ENCODE measurements at regions not wholly inside any gene's neighbourhood (a gene's known extent, or its start where the extent isn't known, plus 50 kb on each side); places are given as distances from the start of the nearest gene placed in this dataset.

DNA sequence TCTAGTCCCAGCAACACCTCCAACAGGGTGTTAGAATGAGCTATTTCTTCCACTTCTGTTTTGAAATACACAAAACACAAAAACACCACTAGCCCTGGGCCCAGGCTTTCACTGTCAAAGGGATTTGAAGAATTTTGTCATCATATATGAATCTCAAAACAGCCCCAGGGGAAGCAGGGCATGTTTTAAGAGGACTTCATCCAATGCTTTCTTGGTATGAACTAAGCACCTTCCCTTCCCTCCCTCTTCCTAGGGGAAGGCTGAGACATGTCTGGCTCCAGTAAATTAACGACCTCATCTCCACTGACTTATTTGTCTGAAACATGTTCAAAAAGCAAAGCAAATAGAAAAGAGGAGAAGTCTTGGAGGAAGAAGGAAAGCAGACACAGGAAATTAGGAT, 75.7 kb upstream of the INCENP start:
- no peaks in the 10 kb centered on the region for H3K9me3 ChIP-seq (ENCODE audit: low read depth, low read length)
- H3K4me1 ChIP-seq (ENCODE audit: insufficient read depth, low read length): no peaks in the 10 kb centered on the region
- no peak overlapping the region for H3K4me3 ChIP-seq (ENCODE audit: low read length)
- no peaks in the 10 kb centered on the region for H3K27me3 ChIP-seq (ENCODE audit: insufficient read depth, low read length)

DNA sequence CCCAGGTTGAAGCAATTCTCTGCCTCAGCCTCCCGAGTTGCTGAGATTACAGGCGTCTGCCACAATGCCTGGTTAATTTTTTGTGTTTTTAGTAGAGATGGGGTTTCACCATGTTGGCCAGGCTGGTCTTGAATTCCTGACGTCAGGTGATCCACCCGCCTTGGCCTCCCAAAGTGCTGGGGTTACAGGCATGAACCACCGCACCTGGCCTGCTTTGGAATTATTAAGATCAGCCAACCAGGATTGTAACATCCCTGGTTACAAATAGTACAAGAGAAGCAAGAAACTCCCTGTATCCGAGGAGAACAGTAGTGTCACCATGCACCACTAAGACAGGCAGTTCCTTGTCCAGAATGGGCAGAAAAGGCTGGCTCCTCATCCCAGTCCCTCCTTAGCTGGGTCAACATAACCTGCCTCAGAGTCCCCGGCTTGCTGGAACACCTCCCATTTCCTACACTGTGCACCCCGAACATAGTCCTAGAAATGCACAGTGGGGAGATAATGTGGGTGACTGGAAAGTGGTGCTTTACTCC, 77.2 kb upstream of the INCENP start:
- no peak overlapping the region for H3K4me3 ChIP-seq (ENCODE audit: low read length)
- no peaks in the 10 kb centered on the region for H3K27me3 ChIP-seq (ENCODE audit: insufficient read depth, low read length)
- H3K4me1 ChIP-seq (ENCODE audit: insufficient read depth, low read length): peaks cover 6% of the 10 kb centered on the region
- H3K9me3 ChIP-seq (ENCODE audit: low read depth, low read length): no peaks in the 10 kb centered on the region

DNA sequence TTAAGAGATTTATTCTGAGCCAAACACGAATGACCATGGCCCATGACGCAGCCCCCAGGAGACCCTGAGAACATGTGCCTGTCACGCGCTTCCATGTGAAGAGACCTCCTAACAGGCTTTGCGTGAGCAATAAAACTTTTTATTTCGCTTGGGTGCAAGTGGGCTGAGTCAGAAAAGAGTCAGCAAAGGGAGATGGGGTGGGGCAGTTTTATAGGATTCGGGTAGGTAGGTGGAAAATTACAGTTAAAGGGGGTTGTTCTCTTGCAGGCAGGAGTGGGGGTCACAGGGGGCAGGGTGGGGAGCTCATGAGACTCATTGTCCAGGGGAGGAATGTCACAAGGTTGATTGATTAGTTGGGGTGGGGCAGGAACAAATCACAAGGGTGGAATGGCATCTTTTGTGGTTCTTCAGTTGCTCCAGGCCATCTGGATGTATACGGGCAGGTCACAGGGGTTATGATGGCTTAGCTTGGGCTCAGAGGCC, 77.2 kb upstream of the FTH1 start:
- Histone ChIP-seq H3K4me1 (ENCODE audit: insufficient read depth, low read length) (peaks cover 6% of the 10 kb centered on the region), H3K4me3 (ENCODE audit: low read length) (no peak overlapping the region), H3K27me3 (ENCODE audit: insufficient read depth, low read length) (no peaks in the 10 kb centered on the region), H3K9me3 (ENCODE audit: low read depth, low read length) (no peaks in the 10 kb centered on the region)

DNA sequence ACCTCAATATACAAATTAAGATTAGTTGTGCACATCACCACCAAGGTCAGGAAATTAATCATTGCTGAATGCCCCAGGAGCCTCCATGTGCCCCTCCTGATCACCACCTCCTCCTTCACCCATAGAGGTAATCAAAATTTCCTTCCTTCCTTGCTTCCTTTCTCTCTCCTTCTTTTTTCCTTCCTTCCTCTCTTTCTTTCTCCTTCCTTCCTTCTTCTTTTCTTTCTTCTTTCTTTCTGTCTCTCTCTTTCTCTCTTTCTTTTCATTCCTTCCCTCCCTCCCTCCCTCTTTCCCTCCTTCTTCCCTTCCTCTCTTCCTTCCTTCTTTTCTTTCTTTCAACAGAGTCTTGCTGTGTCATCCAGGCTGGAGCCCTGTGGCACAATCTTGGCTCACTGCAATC, 67.9 kb upstream of the FTH1 start:
- no peaks in the 10 kb centered on the region for H3K9me3 ChIP-seq (ENCODE audit: low read depth, low read length)
- H3K4me3 ChIP-seq (ENCODE audit: low read length): no peak overlapping the region
- peaks cover 22% of the 10 kb centered on the region for H3K4me1 ChIP-seq (ENCODE audit: insufficient read depth, low read length)
- no peaks in the 10 kb centered on the region for H3K27me3 ChIP-seq (ENCODE audit: insufficient read depth, low read length)

DNA sequence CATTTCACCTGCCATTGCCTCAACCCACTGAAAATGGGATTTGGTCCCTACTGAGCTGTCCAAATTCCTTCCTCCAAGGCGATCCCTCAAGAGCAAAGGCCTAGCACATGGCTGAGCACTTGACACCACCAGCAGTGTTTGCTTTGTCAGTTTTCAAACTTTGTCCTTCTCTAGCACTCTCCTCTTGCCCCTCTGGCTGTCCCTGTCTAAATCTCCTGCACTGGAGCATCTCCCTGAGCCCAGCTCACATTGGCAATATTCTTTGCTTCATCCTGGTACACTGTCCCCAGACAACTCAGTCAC, 66.6 kb upstream of the FTH1 start:
- no peaks in the 10 kb centered on the region for H3K9me3 ChIP-seq (ENCODE audit: low read depth, low read length)
- no peaks in the 10 kb centered on the region for H3K27me3 ChIP-seq (ENCODE audit: insufficient read depth, low read length)
- H3K4me3 ChIP-seq (ENCODE audit: low read length): no peak overlapping the region
- H3K4me1 ChIP-seq (ENCODE audit: insufficient read depth, low read length): peaks cover 22% of the 10 kb centered on the region

DNA sequence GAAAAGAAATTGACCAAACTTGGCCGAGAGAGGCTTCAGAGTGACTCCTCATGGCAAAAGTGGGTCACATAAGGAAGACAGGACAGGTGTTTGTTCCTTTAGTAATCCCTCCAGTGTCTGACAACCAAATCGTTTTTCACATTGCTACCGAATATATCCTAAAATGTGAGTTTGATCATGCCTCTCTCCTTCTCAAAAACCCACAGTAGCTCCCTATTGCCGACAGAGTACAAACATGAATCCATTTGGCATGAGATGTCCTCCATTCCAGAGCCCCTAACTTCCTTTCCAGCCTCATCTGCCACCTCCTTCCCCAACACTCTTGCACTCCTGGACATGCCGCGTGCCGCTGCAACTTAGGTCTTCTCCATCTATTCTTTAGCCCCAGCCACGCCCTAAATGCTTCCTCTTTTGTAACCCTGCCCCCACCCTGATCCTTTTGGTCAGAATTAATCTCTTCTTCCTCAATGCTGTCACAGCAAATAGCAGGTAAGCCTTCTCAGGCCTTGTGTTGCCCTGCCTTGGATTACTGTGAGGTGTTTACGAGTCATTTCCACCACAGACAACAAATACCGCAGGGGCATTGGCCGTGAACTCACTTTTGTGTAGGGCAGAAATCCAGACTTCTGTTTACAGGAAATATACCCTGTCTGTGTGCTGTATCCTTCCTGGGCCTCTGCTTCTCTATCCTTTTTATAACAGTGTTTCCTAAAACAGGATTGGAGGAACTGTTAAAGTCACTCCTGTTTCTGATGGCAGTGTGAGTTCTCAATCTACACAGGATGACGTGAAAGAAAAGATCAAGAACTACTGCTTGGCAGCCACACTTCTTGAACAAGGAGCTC, 66.0 kb upstream of the FTH1 start:
- Histone ChIP-seq H3K9me3 (ENCODE audit: low read depth, low read length) (no peaks in the 10 kb centered on the region), H3K4me3 (ENCODE audit: low read length) (no peak overlapping the region), H3K27me3 (ENCODE audit: insufficient read depth, low read length) (no peaks in the 10 kb centered on the region), H3K4me1 (ENCODE audit: insufficient read depth, low read length) (peaks cover 22% of the 10 kb centered on the region)

DNA sequence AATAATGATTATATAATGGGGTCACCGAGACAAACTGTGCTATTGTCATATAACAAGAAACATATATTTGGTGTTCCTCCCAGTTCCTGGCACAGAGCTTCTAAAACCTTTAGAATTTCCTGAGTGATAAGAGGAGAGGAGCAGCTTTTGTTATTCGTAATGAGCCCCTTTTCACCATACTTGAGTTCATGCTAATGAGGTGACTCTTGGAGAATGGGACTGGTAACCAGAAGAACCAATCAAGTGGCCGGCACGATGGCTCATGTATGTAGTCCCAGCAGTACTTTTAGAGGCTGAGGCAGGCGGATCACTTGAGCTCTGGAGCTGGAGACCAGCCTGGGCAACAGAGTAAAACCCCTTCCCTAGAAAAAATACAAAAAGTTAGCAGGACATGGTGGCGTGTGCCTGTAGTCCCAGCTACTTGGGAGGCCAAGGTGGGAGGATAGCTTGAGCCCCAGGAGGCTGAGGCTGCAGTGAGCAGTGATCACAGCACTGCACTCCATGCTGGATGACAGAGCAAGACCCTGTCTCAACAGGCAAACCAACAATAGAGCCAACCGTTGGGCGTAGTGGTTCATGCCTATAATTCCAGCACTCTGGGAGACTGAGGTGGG, 62.7 kb upstream of the FTH1 start:
- Histone ChIP-seq H3K4me3 (ENCODE audit: low read length) (no peak overlapping the region), H3K9me3 (ENCODE audit: low read depth, low read length) (no peaks in the 10 kb centered on the region), H3K4me1 (ENCODE audit: insufficient read depth, low read length) (peaks cover 36% of the 10 kb centered on the region), H3K27me3 (ENCODE audit: insufficient read depth, low read length) (no peaks in the 10 kb centered on the region)

DNA sequence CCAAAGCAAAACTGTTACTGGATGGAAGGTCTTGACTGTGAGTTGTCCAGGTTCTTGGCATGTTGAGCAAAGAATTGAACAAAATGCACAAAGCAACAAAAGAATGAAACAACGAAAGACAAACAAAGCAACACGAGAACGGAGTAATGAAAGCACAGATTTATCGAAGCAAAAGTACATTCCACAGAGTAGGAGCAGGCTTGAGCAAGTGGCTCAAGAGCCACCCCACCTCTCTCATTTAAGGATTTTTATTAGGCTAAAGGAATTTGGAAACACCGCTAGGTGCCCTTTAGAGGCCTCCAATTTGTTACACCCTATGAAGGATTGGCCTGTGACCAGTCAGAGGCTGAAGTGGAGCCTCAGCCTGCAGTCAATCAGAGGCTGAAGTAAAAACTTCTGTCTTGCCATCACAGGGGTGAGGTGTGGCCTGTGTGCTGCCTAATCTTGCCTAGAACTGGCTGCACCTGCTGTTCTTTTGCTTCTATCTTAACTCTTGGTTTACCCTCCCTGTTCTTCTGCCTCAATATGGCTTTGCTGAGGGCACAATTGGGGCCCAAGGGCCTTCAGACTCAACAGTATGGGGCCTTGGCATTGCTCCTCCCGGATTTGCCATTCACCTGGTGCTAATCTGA, 59.4 kb upstream of the FTH1 start:
- H3K4me1 ChIP-seq (ENCODE audit: insufficient read depth, low read length): peaks cover 29% of the 10 kb centered on the region
- H3K9me3 ChIP-seq (ENCODE audit: low read depth, low read length): no peaks in the 10 kb centered on the region

DNA sequence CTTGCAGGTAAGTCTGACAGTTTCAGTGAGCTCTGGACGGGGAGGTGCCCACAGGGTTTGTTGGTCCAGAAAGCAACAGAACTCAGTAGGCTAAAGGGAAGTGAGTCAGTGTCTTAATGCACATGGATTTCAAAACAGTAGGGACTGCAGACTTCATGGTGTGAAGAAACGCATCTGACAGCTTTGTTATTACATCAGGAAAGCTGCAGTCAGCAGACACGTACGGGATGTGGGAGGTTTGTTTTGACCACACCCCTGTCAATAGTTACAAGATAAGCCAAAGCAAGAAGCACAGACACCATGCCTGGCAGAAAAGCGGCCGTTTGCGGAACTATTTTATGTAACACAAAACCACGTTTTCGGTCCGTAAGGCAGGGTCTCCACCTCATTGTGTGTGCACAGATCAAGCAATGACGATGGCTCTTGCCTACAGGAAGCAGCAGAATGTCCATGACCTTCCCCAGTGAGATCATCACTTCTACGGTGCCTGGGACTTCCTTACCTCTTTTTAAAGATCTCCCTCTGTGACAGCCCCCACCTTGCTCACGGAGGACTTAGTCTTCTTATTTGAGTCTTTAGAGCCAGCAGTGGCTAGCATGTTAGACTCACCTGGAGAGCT, 58.2 kb upstream of the FTH1 start:
- H3K27me3 ChIP-seq (ENCODE audit: insufficient read depth, low read length): no peaks in the 10 kb centered on the region
- H3K9me3 ChIP-seq (ENCODE audit: low read depth, low read length): no peaks in the 10 kb centered on the region
- H3K4me3 ChIP-seq (ENCODE audit: low read length): no peak overlapping the region
- H3K4me1 ChIP-seq (ENCODE audit: insufficient read depth, low read length): peaks cover 32% of the 10 kb centered on the region

More for the DNA sequence above, 59.4 kb upstream of the FTH1 start:
- no peaks in the 10 kb centered on the region for H3K27me3 ChIP-seq (ENCODE audit: insufficient read depth, low read length)
- H3K4me3 ChIP-seq (ENCODE audit: low read length): no peak overlapping the region

DNA sequence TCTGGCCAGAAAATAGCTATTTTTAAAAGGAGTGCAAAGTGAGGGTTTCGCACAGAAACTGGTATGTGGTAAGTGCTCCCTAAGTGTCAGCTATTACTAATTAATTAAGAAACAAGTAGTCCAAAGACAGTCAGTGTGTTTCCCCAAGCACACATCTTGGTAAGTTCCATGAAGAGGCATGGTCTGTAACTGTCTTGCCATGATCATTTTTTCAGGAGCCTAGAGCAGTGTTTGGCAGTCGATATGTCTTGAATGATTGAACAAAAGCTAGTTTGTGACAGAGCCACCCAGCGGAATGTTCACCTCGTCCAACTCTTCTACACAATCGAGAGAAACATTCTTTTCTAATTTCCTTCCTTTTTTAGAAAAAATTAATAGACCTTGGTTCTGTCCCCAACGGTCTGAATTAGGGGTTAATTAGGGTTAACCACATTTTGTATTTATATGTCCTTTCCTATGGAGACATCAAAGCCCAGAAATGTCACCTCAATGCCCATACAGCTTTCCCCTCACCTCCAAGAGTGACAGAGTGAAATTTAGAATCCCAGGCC, 57.6 kb upstream of the FTH1 start:
- H3K27me3 ChIP-seq (ENCODE audit: insufficient read depth, low read length): no peaks in the 10 kb centered on the region
- H3K9me3 ChIP-seq (ENCODE audit: low read depth, low read length): no peaks in the 10 kb centered on the region
- H3K4me1 ChIP-seq (ENCODE audit: insufficient read depth, low read length): peaks cover 37% of the 10 kb centered on the region
- H3K4me3 ChIP-seq (ENCODE audit: low read length): no peak overlapping the region

DNA sequence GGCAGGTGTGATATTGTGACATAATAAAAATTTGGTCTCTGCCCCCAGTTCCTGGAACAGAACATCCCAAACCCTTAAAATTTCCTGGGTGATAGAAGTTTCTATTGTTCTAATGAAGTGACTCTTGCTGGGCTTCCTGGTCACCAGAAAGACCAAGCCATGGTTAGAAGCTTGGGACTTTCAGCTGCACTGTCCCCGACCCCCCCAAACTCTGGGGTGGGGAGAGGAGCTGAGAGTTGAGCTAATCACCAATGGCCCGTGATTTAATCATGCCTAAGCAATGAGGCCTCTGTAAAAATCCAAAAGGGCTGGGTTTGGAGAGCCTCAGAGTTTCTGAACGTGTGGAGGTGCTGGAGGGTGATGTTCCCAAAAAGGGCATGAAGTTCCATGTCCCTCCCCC, 54.8 kb upstream of the FTH1 start:
- peaks cover 50% of the 10 kb centered on the region for H3K4me1 ChIP-seq (ENCODE audit: insufficient read depth, low read length)
- no peak overlapping the region for H3K4me3 ChIP-seq (ENCODE audit: low read length)
- no peaks in the 10 kb centered on the region for H3K27me3 ChIP-seq (ENCODE audit: insufficient read depth, low read length)
- no peaks in the 10 kb centered on the region for H3K9me3 ChIP-seq (ENCODE audit: low read depth, low read length)

DNA sequence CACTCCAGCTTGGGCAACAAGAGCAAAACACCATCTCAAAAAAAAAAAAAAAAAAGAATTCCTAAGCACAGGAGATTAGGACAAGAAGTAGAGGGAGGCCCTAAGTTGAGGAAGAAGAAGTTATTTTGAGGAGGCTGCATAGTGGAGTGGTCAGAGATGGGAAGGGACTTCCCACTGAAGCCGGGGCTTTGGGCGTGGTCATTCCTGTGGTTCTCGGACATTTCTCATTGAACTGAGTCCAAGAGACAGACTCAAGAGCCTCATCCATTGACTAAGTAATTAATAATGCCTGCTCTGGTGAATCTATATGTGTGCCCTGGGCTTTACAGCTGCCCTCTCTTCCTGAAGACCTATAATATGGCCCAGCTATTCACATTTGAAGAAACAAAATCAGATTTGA, 53.2 kb upstream of the FTH1 start:
- no peaks in the 10 kb centered on the region for H3K9me3 ChIP-seq (ENCODE audit: low read depth, low read length)
- no peak overlapping the region for H3K4me3 ChIP-seq (ENCODE audit: low read length)
- H3K4me1 ChIP-seq (ENCODE audit: insufficient read depth, low read length): peaks cover 35% of the 10 kb centered on the region
- H3K27me3 ChIP-seq (ENCODE audit: insufficient read depth, low read length): no peaks in the 10 kb centered on the region

DNA sequence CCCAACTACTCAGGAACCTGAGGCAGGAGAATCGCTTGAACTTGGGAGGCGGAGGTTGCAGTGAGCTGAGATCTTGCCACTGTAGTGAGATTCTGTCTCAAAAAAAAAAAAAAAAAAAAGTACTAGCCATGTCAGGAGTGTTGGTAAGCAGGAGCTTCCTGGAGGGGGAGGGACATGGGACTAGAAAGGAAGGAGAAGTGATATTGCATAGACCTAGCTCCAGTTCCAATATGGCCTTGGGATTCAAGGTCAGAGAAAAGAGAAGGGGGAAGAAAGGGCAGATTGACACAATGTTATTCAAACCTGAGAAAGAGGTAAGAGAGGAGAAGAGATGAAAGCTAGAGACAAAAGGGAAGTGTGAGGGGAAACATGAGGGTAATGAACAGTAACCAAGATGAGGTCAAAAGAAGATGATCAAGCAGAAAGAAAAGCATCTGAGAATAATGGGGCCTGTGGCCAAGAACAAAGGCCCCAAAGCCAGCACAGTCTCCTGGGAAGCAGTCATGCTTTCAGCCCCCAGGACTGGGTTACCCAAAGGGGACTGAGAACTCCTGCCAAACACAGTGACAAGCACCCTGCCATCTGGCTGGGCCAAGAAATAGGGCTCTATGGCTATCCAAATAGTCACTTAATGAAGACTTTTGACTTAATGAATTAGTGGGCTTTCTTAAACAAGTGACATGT, 51.7 kb upstream of the FTH1 start:
- Histone ChIP-seq H3K9me3 (ENCODE audit: low read depth, low read length) (no peaks in the 10 kb centered on the region), H3K27me3 (ENCODE audit: insufficient read depth, low read length) (no peaks in the 10 kb centered on the region), H3K4me3 (ENCODE audit: low read length) (no peak overlapping the region), H3K4me1 (ENCODE audit: insufficient read depth, low read length) (peaks cover 22% of the 10 kb centered on the region)

DNA sequence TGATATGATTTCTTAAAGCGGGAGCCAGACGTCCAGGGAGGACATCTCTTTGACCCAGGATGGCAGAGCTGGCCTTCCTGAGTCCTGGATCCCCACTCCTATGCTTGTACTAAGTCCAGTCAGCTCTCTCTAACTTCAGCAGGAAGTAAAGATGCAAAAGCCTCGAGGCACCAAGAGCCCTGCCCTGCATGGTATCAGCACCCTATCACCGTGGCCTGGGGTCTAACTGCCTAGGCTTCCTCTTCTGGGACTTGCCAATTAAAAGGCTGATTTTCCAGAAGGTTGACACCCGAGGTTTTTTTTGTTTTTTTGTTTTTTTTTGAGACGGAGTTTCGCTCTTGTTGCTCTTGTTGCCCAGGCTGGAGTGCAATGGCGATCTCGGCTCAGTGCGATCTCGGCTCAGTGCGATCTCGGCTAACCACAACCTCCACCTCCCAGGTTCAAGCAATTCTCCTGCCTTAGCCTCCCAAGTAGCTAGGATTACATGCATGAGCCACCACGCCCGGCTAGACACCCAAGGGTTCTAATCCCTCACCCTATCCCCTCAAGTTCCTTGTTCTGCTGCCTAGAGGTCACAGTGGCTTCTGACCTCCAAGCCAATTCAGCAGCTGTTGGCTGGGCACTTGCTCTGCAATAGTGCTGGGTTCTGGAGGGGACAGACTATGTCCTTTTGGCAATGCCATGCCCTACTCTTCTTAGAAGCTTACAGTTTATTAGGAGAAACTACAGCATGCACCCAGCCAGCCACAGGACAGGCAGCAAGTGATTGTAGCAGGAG, 50.6 kb upstream of the FTH1 start:
- no peak overlapping the region for H3K4me3 ChIP-seq (ENCODE audit: low read length)
- H3K27me3 ChIP-seq (ENCODE audit: insufficient read depth, low read length): no peaks in the 10 kb centered on the region
- H3K9me3 ChIP-seq (ENCODE audit: low read depth, low read length): no peaks in the 10 kb centered on the region
- peaks cover 22% of the 10 kb centered on the region for H3K4me1 ChIP-seq (ENCODE audit: insufficient read depth, low read length)

Measured in mononuclear cell (primary cell).